ENCODE measurements at regions not wholly inside any gene's neighbourhood (a gene's known extent, or its start where the extent isn't known, plus 50 kb on each side); places are given as distances from the start of the nearest gene placed in this dataset.

DNA sequence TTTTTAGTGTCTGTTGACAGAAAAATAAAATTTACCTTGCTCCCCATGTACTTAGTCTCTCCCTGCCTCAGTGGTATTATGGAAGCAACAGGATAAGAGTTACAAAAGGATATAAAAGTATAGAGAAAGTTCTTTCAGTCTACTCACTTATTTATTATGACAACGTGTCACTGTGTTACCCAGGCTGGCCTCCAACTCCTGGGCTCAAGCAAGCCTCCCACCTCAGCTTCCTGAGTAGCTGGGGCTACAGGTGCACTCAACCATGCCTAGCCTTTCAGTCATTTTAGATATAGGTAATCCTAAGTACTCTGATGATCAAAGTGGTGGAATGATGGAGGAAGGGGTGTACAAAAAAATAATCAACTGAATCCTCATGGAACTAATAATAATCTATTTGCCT lies 215.2 kb upstream of the MKLN1 start:
- no peak for DNase-seq

DNA sequence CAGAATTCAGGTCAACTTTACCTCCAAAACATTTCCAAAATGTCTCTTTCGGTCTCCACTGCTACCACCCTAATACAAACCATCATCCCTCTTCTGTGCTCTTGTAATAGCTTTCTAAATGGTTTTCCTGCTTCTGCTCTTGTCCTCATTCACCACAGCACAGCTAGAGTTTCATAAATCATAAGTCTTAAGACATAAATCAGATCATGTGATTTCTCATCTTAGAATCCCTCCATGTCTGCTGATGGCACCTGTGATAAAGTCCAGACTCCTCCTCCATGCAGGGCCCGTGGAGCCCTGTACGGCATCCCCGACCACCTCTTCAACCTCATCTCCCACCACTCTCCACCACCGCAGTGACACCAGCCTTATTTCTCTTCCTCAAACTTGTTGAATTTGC lies 212.3 kb upstream of the MKLN1 start:
- DNase-seq, result no peak

DNA sequence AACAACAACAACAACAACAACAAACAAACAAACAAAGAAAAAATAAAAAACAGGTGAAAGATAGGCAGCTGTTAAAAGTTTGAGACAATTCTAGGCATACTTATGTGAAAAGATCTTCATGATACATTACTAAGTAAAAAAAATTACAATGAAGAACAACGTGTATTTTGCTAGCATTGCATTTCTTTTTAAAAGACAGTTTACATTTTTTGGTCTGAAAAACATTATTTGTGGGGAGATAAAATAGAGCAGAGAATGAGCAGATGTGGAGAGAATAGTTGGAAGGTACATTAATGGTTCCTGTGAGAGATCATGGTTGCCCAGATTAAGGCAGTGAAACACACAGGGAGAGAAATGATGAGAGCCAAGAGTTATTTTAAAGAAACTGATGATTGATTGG lies 210.2 kb upstream of the MKLN1 start:
- DNase-seq, result no peak

DNA sequence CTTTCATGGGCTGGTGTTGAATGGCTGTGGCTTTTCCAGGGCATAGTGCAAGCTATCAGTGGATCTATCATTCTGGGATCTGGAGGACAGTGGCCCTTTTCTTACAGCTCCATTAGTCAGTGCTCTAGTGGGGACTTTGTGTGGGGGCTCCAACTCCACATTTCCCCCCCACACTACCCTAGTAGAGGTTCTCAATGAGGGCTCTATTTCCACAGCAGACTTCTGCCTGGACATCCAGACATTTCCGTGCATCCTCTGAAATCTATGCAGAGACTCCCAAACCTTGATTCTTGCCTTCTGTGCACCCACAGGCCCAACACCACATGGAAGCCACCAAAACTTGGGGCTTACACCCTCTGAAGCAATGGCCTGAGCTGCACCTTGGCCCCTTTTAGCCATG lies 208.3 kb upstream of the MKLN1 start:
- no peak for DNase-seq

DNA sequence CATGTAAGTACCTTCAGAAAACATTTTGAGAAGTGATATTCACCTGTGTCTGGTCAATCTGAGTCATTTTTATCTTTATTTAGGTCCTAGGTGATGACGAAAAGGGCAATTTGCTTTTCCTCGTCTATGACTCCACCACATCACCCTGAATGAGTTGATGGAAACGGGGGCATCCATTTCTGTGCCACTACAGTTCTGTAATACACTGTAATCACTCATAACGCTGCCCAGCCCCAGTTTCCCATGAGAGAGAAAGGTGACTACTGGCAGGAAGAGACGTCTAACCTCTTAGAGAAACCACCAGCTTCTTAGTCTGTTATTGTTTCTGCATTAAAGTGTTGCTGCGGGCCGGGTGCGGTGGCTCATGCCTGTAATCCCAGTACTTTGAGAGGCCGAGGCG lies 205.3 kb upstream of the MKLN1 start:
- no peak for DNase-seq

DNA sequence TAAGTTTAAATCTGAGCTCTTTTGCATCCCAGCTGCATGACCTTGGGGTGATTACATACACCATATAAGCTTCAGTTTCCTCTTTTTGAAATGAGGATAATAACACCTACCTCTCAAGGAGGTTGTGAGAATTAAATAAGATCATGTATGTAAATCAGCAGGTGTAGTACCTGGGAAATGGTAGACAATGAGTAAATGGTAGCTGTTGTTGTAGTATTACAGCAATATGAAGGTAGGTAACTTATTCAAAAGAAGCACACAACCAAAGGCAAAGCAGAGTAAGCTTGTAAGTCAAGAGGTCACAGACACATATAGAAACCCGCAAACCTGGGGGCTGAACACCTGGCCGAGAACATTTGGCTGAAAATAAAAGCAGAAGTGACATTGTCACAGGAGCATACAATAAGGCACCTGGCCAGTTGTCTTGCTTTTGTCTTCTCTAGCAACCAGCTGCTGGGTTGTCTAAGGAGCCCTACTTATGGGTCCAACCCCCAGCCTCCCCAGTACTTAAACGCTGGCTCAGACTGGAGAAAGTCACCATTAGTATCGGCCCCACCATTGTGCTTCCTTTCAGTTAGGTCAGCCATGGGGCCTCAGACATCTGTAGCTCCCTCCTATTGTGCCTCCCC lies 203.6 kb upstream of the MKLN1 start:
- no peak for DNase-seq

DNA sequence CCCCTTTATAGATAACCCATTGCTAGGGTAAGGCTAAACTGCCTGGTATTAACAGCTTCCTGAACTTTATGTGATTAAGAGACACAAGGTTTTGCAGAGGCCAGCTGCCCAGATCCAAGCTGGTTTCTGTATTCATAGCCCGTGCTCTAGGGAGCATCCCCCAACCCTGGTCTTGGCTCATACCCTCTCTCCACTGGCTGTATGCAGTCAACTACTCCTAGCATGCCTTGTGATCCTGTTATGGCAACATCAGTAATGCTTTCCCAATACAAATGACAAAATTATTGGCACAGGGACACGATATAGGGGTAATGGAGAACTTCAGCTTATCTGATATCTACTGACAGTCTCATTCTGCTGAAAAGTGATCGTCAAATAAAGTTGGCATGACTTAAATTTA lies 202.8 kb upstream of the MKLN1 start:
- no peak for DNase-seq

DNA sequence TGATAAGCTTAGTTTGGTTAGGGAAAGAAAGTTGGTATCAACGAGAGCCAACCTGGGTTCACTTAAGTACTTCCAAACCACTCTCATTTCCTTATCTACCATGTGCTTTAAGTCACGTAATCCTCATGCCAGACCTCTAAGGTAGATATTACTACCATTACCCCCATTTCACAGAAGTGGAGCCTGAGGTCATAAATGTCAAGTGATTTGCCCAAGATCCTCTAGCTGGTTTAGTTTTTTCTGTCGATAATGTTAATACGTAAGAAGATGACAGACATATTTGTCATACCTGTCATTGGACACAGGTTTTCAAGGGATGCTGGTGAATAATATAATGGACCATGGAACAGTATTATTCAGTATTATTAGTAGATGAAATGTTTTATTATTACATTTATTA lies 197.4 kb upstream of the MKLN1 start:
- DNase-seq, result no peak

DNA sequence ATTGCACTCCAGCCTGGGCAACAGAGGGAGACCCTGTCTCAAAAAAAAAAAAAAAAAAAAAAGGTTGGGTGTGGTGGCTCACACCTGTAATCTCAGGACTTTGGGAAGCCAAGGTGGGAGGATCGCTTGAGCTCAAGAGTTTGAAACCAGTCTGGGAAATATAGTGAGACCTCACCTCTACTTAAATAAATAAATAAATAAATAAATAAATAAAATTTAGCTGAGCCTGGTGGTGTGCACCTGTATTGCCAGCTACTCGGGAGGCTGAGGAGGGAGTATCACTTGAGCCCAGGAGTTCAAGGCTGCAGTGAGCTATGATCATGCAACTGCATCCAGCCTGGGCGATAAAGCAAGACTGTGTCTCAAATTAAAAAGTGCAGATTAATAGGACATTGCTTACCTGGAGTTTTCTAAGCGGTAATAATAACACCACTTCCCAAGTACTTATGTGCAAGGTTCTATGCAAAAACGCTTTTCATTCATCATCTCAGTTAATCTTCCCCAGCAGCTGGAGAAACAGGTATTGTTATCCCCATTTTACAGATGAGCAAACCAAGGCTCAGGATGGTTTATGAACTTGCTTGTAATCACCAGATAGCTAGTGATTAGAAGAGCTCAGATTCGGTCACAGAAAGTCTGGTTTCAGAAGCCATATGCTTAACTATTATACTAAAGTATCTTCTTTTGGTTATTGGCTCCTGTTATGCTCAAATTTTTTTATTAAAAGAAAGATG lies 196.5 kb upstream of the MKLN1 start:
- no peak for DNase-seq

DNA sequence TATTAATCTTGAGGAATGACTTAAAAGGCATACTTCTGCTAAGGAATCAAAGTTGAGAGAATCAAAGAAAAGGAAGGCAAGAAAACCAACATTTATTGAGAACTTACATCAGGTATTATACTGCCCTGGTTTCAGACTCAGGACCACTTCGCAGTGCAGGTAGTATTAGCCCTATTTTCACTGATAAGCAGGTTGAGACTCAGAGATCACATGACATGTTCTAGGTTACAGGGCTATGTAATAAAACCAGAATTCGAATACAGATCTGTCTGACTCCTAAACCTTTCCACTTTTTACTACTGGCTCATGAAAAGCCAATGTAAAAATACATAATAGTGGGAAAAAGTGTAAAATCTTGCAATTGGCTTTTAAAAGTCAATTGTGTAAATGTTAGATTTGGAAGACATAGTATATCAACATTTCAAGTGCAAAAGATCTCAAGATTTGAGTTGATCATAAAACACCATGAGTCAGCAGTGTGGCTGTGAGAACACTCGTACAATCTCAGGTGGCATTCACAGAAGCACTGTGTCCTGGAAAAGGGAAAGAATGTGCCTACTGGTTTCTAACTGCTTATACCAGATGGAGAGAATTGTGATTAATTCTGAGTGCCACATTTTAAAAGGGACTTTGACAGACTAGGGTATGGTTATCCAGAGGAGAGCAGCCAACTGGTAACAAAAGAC lies 195.8 kb upstream of the MKLN1 start:
- no peak for DNase-seq

DNA sequence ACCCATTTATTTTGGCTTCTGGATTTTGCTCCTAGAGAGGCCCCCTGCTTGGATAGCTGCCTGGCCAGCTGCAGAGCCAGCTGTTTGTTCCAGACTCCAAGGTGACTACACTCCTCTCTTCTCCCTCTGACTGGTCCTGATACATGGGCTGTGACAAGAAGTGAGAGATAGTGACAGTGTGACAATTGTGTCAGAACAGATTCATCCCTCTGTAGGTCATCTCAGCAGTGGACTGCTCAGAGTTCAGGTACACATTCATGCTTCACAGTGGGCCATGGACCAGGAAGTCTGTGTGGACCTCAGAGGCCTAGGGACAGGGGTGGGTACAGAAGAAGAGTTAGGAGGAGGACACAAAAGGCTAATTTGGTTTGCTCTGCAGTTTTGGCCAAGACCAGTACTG lies 188.2 kb upstream of the MKLN1 start:
- no peak for DNase-seq

DNA sequence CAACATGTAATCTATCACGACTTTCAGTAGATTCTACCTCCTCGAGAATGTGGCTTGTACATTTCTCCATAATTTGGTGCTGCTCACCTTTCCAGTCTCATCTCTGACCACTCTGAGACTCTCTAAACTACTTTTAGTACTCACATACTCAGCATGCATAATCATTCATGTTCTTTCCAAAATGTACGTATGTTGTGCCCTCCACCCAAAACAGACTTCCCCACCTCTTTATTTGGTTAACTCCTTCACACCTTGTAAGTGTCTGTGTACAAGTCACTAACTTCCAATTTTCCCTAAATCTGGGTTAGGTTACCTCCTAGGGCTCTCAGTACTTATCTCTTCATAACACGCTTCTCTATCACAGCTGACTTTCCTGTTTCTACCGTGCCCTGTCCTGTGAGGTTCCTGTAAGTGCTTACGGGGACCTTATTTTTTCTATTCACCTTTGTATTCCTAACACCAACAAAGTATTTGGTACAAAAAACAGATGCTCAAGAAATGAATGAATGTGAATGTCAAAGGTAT lies 186.2 kb upstream of the MKLN1 start:
- DNase-seq, result no peak

DNA sequence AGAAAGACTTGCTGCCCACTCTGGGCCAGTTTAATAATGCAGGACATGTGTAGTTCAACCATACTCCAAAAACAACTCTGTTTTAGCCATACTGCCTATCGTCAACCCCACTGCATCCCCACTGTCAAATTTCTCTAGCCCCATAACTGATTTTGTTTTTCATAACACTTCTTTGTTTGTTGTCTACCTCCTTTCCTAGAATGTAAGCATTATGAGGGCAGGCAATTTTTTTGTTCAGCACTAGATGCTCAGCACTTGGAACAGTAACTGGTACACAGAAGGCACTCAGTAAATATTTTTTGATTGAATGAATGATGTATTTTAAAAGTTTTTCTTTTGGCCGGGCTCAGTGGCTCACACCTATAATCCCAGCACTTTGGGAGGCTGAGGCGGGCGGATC lies 183.8 kb upstream of the MKLN1 start:
- no peak for DNase-seq

DNA sequence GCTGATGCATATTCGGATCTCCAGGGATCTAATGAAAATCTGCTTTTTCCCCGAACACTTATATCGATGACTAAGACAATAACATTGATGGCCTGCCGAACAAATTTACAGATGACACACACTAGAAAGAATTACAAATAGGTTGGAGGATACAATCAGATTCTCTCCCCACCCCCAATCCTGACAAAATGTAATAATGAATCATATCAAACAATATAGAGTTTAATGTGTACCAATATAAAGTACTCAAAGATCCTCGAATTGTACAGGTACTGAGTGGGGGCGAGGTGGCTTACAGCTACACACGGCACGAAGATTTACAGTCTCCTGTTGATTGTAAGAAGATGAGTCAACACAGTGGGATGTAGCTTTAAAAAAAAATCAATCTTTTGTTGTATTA lies 182.7 kb upstream of the MKLN1 start:
- DNase-seq, result no peak

DNA sequence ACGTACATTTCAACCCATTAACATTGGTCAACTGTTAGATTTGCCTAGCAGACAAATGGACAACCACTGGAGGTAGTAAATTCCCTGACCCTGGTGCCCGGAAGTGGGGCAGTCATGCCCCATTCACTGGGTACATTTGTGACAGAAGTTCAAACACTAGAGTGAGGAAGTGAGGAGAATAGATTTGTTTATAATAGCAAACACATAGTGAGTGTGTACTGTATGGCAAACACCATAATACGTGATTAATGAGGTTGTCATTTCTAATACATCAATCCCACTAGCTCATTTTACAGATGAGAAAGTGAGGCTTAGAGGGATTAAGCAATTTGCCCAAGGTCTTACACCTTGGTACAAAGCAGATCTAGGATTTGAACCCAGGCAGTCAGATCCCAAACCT lies 181.9 kb upstream of the MKLN1 start:
- no peak for DNase-seq

DNA sequence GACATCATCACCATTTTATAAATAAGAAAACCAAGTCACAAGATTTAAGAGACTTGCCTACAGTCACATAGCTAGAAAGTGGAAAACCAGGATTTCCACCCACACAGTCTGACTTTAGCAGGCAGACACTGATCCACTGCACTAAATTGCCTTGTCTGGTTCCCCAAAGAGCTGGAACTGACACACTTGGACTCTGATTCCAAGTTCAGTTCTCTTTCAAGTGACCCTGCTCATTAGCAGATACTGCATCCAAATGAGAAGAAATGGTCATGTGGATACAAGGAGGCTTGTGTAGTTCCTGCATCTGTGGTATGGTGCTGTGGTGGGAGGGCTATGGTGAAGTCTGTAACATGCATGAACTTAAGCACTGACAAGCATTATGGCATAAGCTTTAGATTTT lies 180.1 kb upstream of the MKLN1 start:
- DNase-seq, result no peak

DNA sequence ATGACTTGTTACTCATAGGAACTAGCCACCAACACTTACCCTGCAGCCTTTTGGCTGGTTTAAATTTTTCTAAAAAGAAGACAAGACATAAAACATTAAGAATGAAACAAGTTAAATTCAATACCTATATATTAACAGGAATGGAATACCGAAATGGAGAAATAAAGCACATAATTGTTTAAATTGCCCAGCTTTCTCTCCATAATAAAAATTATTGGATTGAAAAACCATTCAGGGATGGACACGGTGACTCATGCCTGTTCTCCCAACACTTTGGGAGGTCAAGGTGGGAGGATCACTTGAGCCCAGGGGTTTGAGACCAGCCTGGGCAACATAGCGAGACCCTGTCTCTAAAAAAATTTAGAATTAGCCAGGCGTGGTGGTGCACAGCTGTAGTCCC lies 179.4 kb upstream of the MKLN1 start:
- no peak for DNase-seq

DNA sequence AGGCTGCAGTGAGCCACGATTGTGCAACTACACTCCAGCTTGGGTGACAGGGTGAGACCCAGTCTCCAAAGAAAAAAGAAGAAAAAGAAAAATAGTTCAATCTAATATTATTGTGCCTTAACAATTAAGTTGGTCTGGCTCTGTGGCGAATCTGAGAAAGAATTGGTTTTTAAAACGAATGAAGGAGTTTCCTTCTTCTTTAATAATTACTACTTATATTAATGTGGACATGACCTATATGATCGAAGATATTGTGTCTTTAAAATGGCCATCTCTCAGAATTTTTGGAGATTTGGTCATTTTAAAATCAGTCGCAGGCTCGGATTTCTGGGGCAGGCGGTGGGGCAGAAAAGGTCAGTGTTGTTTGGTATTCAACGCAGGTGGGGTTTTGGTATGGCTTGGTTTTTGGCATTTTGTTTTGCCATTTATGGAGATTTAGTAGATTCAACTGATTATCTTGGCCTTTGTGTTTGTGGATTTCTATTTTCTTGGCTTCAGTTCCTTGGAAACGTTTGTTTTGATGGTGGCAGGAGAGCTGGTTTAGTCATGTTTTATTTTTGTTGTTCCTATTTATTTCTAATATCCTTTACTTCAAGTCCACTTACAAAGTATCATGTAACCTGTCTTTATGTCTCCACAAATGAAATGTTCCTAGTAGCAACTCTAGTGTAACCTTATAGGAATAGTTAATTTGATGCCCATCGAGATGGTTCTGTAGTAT lies 178.8 kb upstream of the MKLN1 start:
- DNase-seq, result no peak

DNA sequence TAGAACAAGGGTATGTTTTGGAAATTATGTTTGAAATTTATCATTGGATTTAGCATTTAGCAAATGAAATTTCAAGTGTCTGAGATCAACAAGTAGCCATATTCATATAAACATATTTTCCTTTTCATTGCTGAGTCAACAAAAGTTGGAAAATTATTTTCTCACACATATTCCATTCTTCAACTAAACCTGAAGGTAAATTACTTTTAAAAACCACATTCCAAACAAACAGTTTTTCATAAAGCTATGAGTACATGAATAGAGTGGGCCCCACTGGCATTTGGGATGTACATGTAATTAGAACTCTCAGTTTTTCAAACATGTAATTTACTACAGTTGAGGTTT lies 178.3 kb upstream of the MKLN1 start:
- DNase-seq, result no peak

DNA sequence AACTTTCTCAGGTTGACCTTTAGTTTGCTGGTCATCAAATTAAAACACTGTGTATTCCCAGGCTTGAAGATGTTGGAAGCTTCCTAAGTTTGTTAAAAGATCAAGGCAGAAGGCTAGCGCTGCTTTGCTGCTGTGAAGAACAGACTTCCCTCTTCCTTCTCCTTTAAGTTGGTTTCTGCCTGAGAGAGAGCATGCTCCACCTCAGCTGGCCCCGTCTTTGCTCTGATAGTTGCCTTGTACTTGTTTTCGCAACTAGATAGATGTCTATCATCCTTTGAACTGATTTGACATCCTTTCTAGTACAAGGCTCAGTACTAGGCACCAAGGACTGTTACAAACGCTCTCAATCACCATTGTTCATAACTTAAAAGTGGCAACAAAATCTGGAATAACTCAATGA lies 177.8 kb upstream of the MKLN1 start:
- no peak for DNase-seq

DNA sequence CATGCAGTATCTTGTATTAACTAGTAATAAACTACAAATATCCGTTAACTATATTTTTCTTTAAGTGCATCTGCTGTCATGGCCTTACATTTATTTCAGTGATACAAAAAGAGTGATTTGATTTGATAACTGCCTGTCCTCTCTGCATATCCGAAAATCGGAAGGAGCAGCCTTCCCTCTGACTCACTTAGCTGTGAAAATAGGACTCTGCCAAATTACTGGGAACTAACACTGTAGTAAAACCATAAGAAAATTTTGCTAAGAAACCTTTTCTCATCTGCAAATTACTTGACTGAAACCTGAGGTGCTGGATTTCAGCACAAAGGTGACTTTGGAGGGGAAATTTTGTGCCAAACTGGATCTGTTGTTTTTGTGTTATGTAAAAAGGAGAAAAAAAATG lies 176.6 kb upstream of the MKLN1 start:
- DNase-seq, result no peak

DNA sequence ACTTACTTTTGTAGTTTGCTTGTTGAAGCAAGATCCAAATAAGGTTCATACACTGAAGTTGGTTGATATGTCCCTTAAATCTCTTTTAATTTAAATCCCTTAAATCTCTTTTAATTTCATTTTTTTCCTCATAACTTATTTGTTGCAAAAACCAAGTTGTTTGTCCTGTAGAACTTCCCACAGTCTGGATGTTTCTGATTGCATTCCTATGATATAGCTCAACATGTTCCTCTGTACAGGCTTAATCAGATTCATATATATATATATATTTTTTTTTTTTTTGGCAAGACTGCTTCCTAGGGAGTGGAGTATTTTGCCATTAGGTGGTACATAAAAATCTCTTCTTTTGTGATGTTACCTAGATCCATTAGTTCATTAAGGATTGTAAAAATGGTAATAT lies 174.9 kb upstream of the MKLN1 start:
- no peak for DNase-seq

DNA sequence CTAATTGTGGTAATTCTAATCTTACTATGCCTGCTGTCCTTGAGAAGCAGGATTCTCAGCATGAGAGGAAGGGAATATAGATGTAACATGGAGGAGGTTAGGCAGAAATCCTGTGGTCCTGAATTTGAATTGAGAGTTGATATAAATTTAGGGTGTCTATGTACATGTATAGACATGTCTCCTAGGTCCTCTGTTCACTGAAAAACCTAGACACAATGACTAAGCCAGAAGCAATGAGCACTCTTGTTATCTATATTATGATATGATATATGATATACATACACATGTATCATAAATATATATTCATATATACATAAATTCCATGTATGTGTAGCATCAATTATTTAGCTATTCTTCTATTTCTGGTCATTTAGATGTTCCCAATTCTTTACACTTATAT lies 173.3 kb upstream of the MKLN1 start:
- no peak for DNase-seq
